ENCODE measurements at regions not wholly inside any gene's neighbourhood (a gene's known extent, or its start where the extent isn't known, plus 50 kb on each side); places are given as distances from the start of the nearest gene placed in this dataset.

- ATAC-seq (no peak), DNase-seq (ENCODE audit: low spot score) (no peak)
These were observed 72.3 kb upstream of the SPHKAP start for GRCh38 chr2:228253752-228254151.

- DNase-seq (ENCODE audit: low spot score) (no peak), ATAC-seq (no peak)
These were observed 65.8 kb upstream of the SPHKAP start for GRCh38 chr2:228247335-228247734.

GRCh38 chr2:228245601-228246000 lies 64.1 kb upstream of the SPHKAP start:
- DNase-seq (ENCODE audit: low spot score): no peak
- ATAC-seq: no peak

- ATAC-seq: no peak
- DNase-seq (ENCODE audit: low spot score): no peak
These were observed 61.1 kb upstream of the SPHKAP start for GRCh38 chr2:228242591-228242990.

GRCh38 chr2:228239907-228240561 lies 58.5 kb upstream of the SPHKAP start:
- DNase-seq (ENCODE audit: low spot score): no peak

GRCh38 chr2:228239207-228239906 lies 57.9 kb upstream of the SPHKAP start:
- DNase-seq (ENCODE audit: low spot score) (no peak), ATAC-seq (no peak)

More at GRCh38 chr2:228239907-228240561, 58.5 kb upstream of the SPHKAP start:
- ATAC-seq: no peak

Data from left lobe of liver (tissue), 2 donors.